Esophagus muscularis mucosa (tissue), 4 donors: ENCODE measurements at regions not wholly inside any gene's neighbourhood (a gene's known extent, or its start where the extent isn't known, plus 50 kb on each side); places are given as distances from the start of the nearest gene placed in this dataset.

ENCODE experiments used
- DNase-seq: peaks from one replicate; pipeline ENCODE4 v3.0.0-alpha.2; 2017; ENCODE audit errors: extremely low spot score
- H3K27ac ChIP-seq, 4 donors: fragments of 200-600 bp; sonication (generic); replicated peaks in 1 of 4; 1 replicate in 3 of 4; 2 replicates in 1 of 4; pipeline ENCODE4 v1.5.1; 2016 to 2019; ENCODE audit warnings: mild to moderate bottlenecking in 1 of 4
- H3K27me3 ChIP-seq, 4 donors: fragments of 200-600 bp; sonication (generic); one replicate each; pipeline versions ENCODE4 v1.5.1 to v1.6.0; 2016 to 2019
- H3K36me3 ChIP-seq, 4 donors: fragments of 200-600 bp; sonication (generic); one replicate each; pipeline ENCODE4 v1.5.1; 2016 to 2019
- H3K4me1 ChIP-seq, 4 donors: fragments of 200-600 bp; sonication (generic); one replicate each; pipeline ENCODE4 v1.5.1; 2016 to 2019
- H3K4me3 ChIP-seq, 4 donors: fragments of 200-600 bp; sonication (generic); 1 replicate in 2 of 4; 2 replicates in 2 of 4; pipeline ENCODE4 v1.5.1; 2016 to 2019; ENCODE audit warnings: mild to moderate bottlenecking in 4 of 4, moderate library complexity in 1 of 4
- H3K9me3 ChIP-seq, 4 donors: fragments of 200-600 bp; sonication (generic); 1 replicate in 3 of 4; 2 replicates in 1 of 4; pipeline ENCODE4 v1.5.1; 2016 to 2019
- CTCF ChIP-seq, 3 experiments: fragments of 200-600 bp in 2 of 3; fragments of 450-650 bp in 1 of 3; sonication (generic) in 2 of 3; IDR thresholded peaks; one replicate each; pipeline ENCODE4 v1.5.1; 2017 to 2019; ENCODE audit warnings: antibody characterized with exemption in 3 of 3, mild to moderate bottlenecking in 2 of 3, moderate library complexity in 1 of 3
- EP300 ChIP-seq: sonication (generic); formaldehyde crosslinking; IDR thresholded peaks from one replicate; pipeline ENCODE4 v1.6.1; 2017; ENCODE audit warnings: antibody characterized with exemption
- POLR2A ChIP-seq: fragments of 450-650 bp; IDR thresholded peaks from one replicate; pipeline ENCODE4 v1.6.1; 2017; ENCODE audit warnings: antibody characterized with exemption, moderate library complexity, mild to moderate bottlenecking, low read depth
- POLR2AphosphoS5 ChIP-seq, 2 donors: sonication (generic); formaldehyde crosslinking; IDR thresholded peaks; one replicate each; pipeline ENCODE4 v1.6.1; 2017; ENCODE audit warnings: antibody characterized with exemption in 2 of 2
- WGBS: methylation state at CpG from one replicate; pipeline ENCODE4 v1.1.5; 2018; 5-methylcytosine and 5-hydroxymethylcytosine counted together
- intact Hi-C: fragments of 100-400 bp; cut with DNase I; formaldehyde crosslinking; loops from one replicate; pipeline ENCODE4 v1.15.1; 2023

DNA sequence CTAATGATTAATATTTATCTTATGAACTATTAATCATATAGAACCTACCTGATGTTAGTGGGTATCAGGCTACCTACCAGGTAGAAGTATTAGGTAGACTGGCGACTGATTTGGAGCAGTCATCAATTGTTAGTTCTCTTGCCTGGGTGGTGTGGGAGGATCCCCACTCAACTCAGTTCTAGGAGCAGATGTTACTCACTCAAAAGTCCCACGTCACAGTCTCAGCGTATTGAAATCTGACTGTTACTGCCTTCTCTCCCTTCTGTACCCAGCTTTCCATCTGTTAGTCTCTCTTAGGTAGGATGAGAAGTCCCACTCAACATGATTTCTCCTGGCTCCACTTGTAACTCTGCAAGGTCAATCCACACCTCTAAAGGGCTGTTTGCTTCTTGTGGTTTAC lies 102.7 kb downstream of the OLFM4 start:
- H3K36me3 ChIP-seq = no peaks in the 10 kb centered on the region
- intact Hi-C loops = no loop called here
- H3K27ac ChIP-seq = no peak overlapping the region
- TF ChIP-seq EP300 (no peak), POLR2A (no peak), POLR2AphosphoS5 (IDR thresholded peaks at IDR 0.05) (no peak), CTCF (IDR thresholded peaks at IDR 0.05) (no peak)
- 86% methylated on average over 3 of the region's 3 CpGs for WGBS
- no peak overlapping the region for H3K4me3 ChIP-seq
- peaks cover 0 to 18% (median 0%) of the 10 kb centered on the region in 4 donors for H3K27me3 ChIP-seq
- no peaks in the 10 kb centered on the region for H3K4me1 ChIP-seq
- no peak for DNase-seq
- H3K9me3 ChIP-seq = no peaks in the 10 kb centered on the region

DNA sequence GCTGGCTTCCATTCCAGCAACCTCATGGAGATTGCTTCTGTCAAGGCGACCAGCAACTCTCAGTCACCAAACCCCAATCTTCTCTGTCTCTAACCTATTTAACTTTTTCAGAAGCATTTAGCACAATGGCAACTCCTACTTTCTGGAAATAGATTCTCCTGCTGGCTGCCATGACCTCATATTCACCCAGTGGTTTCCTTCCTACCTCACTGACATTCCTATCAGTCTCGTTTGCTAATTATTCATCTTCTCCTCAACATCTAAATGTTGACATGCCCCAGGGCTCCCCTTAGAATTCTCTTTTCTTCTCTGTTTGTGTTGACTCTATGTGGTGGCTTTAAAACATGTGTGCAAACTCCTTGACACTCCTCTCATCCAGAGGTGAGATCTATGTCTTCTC lies 106.7 kb downstream of the OLFM4 start:
- no peak for DNase-seq
- Histone ChIP-seq H3K27ac (no peak overlapping the region), H3K4me1 (peaks cover 0 to 6% (median 0%) of the 10 kb centered on the region in 4 donors), H3K4me3 (no peak overlapping the region), H3K27me3 (peaks cover 0 to 25% (median 0%) of the 10 kb centered on the region in 4 donors), H3K36me3 (no peaks in the 10 kb centered on the region), H3K9me3 (no peaks in the 10 kb centered on the region)
- intact Hi-C loops = no loop called here
- TF ChIP-seq EP300 = no peak
- TF ChIP-seq POLR2A = no peak
- TF ChIP-seq CTCF (IDR thresholded peaks at IDR 0.05) = no peak
- TF ChIP-seq POLR2AphosphoS5 (IDR thresholded peaks at IDR 0.05) = no peak
- 75% methylated on average over 2 of the region's 2 CpGs for WGBS

DNA sequence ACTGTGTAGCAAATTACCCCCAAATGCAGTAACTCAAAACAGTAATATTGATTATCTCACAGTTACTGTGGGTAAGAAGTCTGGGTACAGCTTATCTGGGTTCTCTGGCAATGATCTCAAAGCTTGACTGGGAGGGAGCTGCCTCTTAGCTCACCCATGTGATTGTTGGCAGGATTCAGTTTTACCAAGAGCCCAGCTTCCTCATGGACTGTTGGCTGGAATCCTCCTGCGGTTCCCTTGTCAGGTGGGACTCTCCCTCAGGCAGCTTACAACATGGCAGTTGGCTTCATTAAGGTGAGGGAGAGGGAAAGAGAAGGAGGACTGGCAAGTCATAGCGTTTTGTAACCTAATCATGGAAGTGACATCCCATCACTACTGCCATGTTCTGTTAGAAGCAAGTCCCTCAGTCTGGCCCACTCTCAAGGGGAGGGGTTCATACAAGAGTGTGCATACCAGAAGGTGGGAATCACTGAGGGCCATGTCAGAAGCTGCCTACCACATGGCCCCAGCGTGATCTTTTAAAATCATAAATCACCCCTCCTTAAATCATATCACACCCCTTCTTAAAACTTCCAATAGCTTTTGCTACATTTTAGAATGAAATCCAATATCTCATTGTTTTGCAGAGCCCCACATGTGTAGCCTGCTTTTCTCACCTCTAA lies 108.1 kb downstream of the OLFM4 start:
- H3K36me3 ChIP-seq = no peaks in the 10 kb centered on the region
- 100% methylated on average over 3 of the region's 3 CpGs for WGBS
- DNase-seq = no peak
- TF ChIP-seq POLR2A = no peak
- no peak for TF ChIP-seq CTCF (IDR thresholded peaks at IDR 0.05)
- TF ChIP-seq POLR2AphosphoS5 (IDR thresholded peaks at IDR 0.05) = no peak
- no peak for TF ChIP-seq EP300
- no peaks in the 10 kb centered on the region for H3K9me3 ChIP-seq
- intact Hi-C loops = no loop called here
- no peak overlapping the region for H3K27ac ChIP-seq
- peaks cover 0 to 6% (median 0%) of the 10 kb centered on the region in 4 donors for H3K4me1 ChIP-seq
- no peak overlapping the region for H3K4me3 ChIP-seq
- peaks cover 0 to 26% (median 0%) of the 10 kb centered on the region in 4 donors for H3K27me3 ChIP-seq

- no peak overlapping the region for H3K4me3 ChIP-seq
- H3K27me3 ChIP-seq = peaks cover 0 to 20% (median 0%) of the 10 kb centered on the region in 4 donors
- no peaks in the 10 kb centered on the region for H3K36me3 ChIP-seq
- no peak for DNase-seq
- no peaks in the 10 kb centered on the region for H3K9me3 ChIP-seq
- intact Hi-C loops = no loop called here
- TF ChIP-seq POLR2AphosphoS5 (IDR thresholded peaks at IDR 0.05) = peak in 1 of 2 donors; percentile 33
- no peak for TF ChIP-seq POLR2A
- WGBS = 45% methylated on average over 1 of the region's 1 CpG
- H3K27ac ChIP-seq = peak overlapping the region in 3 of 4 donors; percentile 15 to 58 (median 57)
- H3K4me1 ChIP-seq = peaks cover 0 to 6% (median 0%) of the 10 kb centered on the region in 4 donors
Measured at GRCh38 chr13:53137779-53138178, 109.2 kb downstream of the OLFM4 start.

- intact Hi-C loops = no loop called here
- WGBS = 65% methylated on average over 14 of the region's 14 CpGs
- Histone ChIP-seq H3K4me3 (no peak overlapping the region), H3K36me3 (no peaks in the 10 kb centered on the region), H3K27me3 (peaks cover 0 to 22% (median 0%) of the 10 kb centered on the region in 4 donors), H3K27ac (peak overlapping the region in 3 of 4 donors; percentile 15 to 58 (median 57)), H3K4me1 (peaks cover 0 to 6% (median 0%) of the 10 kb centered on the region in 4 donors), H3K9me3 (no peaks in the 10 kb centered on the region)
- TF ChIP-seq POLR2A (no peak), EP300 (no peak), POLR2AphosphoS5 (IDR thresholded peaks at IDR 0.05) (no peak), CTCF (IDR thresholded peaks at IDR 0.05) (no peak)
- no peak for DNase-seq
Measured at GRCh38 chr13:53138376-53139036, 109.9 kb downstream of the OLFM4 start.
